ENCODE measurements at regions not wholly inside any gene's neighbourhood (a gene's known extent, or its start where the extent isn't known, plus 50 kb on each side); places are given as distances from the start of the nearest gene placed in this dataset.

DNA sequence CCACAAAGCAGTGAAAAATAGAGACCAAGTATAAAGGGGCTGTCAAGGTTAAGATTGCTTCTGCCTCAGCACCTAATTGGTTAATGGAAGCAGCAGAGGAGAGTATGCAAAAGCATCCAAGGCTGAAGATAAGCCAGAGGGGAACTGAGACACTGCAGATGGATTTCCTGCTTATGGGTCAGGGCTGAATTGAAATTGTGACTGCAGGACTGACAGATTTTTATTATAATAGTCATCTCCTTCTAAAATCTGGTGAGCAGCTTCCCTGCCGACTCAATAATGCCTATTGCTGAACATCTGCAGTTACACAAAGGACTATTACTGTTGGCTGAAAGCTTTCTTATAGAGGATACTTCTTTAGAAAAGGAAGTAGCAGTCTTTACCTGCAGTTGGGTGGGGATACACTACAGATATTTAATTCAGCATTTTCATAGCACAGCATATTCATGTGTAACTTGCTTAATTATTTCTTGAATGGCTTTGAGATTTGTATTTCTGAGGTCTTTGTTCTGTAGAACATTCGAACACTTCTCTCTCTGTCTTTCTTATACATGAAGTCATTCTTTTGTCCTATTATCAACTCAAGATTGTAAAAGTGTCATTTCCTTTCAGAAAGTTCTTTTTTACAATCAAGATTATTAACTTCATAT, 363.0 kb upstream of the RIOK2 start:
- no peaks in the 10 kb centered on the region for H3K9me3 ChIP-seq
- intact Hi-C loops (cut with DNase I) = no loop called here

DNA sequence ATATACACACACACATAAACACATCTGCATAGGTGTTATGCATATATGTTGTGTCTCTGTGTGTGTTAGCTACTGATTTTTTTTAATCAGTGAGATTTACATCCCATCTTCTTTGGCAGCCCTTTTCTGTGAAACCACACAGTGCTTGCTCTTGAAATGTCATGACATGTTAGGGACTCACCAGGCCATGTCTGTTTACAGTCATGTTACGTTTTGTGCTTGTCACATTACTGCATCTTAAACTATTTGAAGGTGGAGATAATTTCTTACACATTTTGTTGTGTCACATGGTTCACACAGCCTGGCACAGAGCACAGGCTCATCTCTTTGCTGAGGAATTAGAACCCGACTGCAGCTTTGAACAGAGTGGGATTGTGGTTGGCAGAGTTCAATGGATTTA, 364.4 kb upstream of the RIOK2 start:
- TF ChIP-seq POLR2A (IDR thresholded peaks at IDR 0.05; ENCODE audit: low read depth) = no peak
- no peak for TF ChIP-seq EP300 (IDR thresholded peaks at IDR 0.05)
- TF ChIP-seq POLR2AphosphoS5 (IDR thresholded peaks at IDR 0.05) = no peak
- TF ChIP-seq, protein P1, sequence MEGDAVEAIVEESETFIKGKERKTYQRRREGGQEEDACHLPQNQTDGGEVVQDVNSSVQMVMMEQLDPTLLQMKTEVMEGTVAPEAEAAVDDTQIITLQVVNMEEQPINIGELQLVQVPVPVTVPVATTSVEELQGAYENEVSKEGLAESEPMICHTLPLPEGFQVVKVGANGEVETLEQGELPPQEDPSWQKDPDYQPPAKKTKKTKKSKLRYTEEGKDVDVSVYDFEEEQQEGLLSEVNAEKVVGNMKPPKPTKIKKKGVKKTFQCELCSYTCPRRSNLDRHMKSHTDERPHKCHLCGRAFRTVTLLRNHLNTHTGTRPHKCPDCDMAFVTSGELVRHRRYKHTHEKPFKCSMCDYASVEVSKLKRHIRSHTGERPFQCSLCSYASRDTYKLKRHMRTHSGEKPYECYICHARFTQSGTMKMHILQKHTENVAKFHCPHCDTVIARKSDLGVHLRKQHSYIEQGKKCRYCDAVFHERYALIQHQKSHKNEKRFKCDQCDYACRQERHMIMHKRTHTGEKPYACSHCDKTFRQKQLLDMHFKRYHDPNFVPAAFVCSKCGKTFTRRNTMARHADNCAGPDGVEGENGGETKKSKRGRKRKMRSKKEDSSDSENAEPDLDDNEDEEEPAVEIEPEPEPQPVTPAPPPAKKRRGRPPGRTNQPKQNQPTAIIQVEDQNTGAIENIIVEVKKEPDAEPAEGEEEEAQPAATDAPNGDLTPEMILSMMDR (IDR thresholded peaks at IDR 0.05) = no peak
- DNase-seq (ENCODE audit: extremely low spot score) = no peak
- H3K4me1 ChIP-seq = peaks cover 0 to 9% (median 3%) of the 10 kb centered on the region in 4 donors
- 76% methylated on average over 2 of the region's 2 CpGs for WGBS
- intact Hi-C loops (cut with DNase I) = no loop called here
- H3K27ac ChIP-seq (replicated peaks in 1 of 4) = no peak overlapping the region
- H3K9me3 ChIP-seq = no peaks in the 10 kb centered on the region
- H3K27me3 ChIP-seq = no peaks in the 10 kb centered on the region
- no peak overlapping the region for H3K4me3 ChIP-seq
- no peaks in the 10 kb centered on the region for H3K36me3 ChIP-seq

More for the DNA sequence above, 363.0 kb upstream of the RIOK2 start:
- TF ChIP-seq POLR2A (IDR thresholded peaks at IDR 0.05; ENCODE audit: low read depth) (no peak), EP300 (IDR thresholded peaks at IDR 0.05) (no peak), POLR2AphosphoS5 (IDR thresholded peaks at IDR 0.05) (no peak)
- TF ChIP-seq, protein P1 (IDR thresholded peaks at IDR 0.05) = no peak
- Histone ChIP-seq H3K4me1 (peaks cover 0 to 9% (median 3%) of the 10 kb centered on the region in 4 donors), H3K27ac (replicated peaks in 1 of 4) (no peak overlapping the region), H3K4me3 (no peak overlapping the region), H3K27me3 (no peaks in the 10 kb centered on the region), H3K36me3 (no peaks in the 10 kb centered on the region)
- 46% methylated on average over 2 of the region's 2 CpGs for WGBS
- DNase-seq (ENCODE audit: extremely low spot score) = no peak

DNA sequence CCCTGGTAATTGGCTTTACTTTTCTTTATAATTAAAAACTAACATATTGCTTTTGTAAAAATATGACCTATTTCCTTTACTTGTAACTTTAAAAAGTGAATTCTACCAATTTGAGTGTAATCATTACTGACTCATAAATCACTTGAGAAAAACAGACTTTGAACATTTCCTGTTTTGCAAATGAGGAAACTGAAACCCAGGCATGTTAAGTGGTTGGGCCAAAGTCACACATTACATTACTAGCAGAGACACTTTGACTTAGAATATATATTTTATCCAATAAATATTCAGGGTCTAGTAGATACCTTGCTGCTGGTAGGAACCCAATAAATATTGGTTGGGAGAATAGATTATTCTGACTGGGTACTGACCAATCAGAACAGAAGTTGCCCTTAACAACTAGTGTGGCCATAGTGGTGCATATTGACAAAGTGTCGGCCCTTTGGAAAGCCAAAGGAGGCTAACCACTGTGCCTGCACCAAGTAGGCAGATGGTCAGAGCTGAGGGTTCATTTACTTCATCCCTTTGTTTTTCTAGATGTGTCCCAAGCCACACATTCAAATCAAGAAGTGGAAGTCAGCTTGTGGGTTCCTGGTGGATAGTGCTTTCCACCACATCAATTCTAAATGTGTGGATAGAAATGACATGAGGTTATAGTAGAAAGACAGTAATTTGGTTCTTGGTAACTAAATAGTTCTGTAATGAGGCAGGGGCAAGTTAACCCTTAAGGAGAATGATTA, 365.1 kb upstream of the RIOK2 start:
- H3K4me1 ChIP-seq = peaks cover 0 to 9% (median 3%) of the 10 kb centered on the region in 4 donors
- H3K4me3 ChIP-seq = no peak overlapping the region
- no peak overlapping the region for H3K27ac ChIP-seq (replicated peaks in 1 of 4)
- H3K9me3 ChIP-seq = no peaks in the 10 kb centered on the region
- H3K27me3 ChIP-seq = no peaks in the 10 kb centered on the region
- TF ChIP-seq, protein P1 (IDR thresholded peaks at IDR 0.05) = no peak
- TF ChIP-seq EP300 (IDR thresholded peaks at IDR 0.05) = no peak
- TF ChIP-seq POLR2AphosphoS5 (IDR thresholded peaks at IDR 0.05) = no peak
- no peak for TF ChIP-seq POLR2A (IDR thresholded peaks at IDR 0.05; ENCODE audit: low read depth)
- WGBS = 90% methylated on average over 1 of the region's 1 CpG
- intact Hi-C loops (cut with DNase I) = no loop called here
- H3K36me3 ChIP-seq = no peaks in the 10 kb centered on the region
- DNase-seq (ENCODE audit: extremely low spot score) = no peak

DNA sequence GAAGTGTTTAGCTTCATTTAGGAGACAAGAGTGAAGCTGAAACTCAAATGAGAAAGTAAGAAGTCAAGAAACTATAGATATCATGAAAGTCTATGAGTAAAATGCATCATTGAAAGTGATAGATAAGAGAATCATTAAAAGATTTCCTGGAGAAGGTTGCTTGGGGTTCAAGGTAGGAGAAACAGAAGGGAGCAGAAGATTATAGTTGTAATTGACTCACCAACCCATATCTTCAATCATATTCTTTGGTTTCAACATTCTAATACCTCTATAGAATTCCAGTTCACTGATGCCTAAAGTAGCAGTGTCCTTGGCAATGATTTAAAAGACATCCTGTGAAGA, 365.7 kb upstream of the RIOK2 start:
- Histone ChIP-seq H3K27me3 (no peaks in the 10 kb centered on the region), H3K36me3 (no peaks in the 10 kb centered on the region), H3K27ac (replicated peaks in 1 of 4) (no peak overlapping the region), H3K9me3 (no peaks in the 10 kb centered on the region), H3K4me3 (no peak overlapping the region), H3K4me1 (peaks cover 0 to 9% (median 3%) of the 10 kb centered on the region in 4 donors)
- DNase-seq (ENCODE audit: extremely low spot score) = no peak
- TF ChIP-seq EP300 (IDR thresholded peaks at IDR 0.05) = no peak
- TF ChIP-seq, protein P1 (IDR thresholded peaks at IDR 0.05) = no peak
- TF ChIP-seq POLR2A (IDR thresholded peaks at IDR 0.05; ENCODE audit: low read depth) = no peak
- no peak for TF ChIP-seq POLR2AphosphoS5 (IDR thresholded peaks at IDR 0.05)
- intact Hi-C loops (cut with DNase I) = no loop called here
